SKM-1 treated with dmso at 0.1 percent for 144 hours (cell line): ENCODE measurements at regions not wholly inside any gene's neighbourhood (a gene's known extent, or its start where the extent isn't known, plus 50 kb on each side); places are given as distances from the start of the nearest gene placed in this dataset.

Source experiments
- DNase-seq: peaks from one replicate; lab custom pipeline; 2025; ENCODE audit not compliant: unreplicated experiment; lab: John Stamatoyannopoulos, UW

DNA sequence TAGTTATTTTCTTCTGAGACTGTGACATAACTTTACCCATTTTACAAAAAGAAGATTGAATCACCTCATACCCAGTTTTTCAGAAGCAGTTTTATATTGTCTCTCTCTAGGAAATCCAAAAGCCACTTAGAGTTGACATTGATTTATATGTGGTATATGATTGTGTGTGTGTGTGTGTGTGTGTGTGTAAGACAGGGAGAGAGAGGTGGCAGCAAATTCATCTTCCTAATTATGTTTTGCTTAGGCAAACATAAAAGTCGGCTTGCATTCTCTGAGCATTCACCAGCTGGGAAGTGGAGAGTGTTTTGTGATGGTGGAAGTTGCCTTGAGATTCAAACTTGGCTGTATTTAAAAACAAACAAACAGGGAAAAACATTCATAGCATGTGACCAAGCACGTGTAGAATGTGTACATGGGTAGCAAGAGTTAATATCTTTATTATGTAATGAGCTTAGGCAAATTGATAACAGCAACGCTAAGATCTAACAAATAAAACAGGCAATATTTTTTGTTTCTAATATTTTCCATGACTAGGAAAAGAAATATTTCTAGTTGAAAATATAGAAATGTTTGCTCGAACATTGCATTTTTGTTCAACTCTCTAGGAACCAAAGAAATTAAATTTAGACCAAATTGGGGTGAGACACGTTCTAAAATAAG, 64.4 kb upstream of the IGF1R start:
- DNase-seq: no peak

DNA sequence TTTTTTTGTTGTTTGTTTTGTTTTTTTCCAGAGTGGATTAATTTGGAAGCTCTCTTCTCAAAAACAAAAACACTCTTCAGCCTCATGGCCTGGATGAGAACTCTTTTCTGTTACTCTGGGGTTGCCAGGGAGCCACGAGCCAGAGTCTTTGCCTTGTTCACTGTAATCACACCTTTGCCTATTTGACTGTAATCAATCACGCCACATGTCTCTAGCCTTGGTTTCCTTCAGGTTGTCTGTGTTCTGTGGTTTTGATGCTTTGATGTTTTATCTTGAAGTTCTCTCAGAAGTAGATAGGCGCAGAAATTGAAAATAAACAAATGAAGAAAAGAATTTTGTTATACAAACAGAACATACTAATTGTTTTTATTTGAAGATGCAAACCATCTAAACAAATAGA, 62.3 kb upstream of the IGF1R start:
- no peak for DNase-seq

DNA sequence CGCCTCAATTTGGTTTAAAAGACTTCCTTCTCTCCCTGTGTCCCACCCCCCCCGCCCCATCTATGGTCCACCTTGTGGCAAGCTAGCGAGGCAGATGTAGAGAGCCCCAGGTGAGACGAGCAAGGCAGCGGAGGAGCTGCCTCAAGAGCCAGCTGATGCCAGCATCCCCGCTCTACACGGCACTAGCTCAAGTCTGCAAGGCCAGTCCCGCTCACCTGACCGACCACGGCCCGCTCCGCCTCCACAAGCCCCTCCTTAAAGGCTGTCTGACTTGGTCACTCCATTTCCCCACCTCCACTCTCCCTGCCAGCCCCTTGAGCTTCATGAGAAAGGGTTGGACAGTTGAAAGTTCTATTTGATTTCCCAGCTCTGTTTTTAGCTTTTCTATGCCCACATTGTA, 56.2 kb upstream of the IGF1R start:
- no peak for DNase-seq

DNA sequence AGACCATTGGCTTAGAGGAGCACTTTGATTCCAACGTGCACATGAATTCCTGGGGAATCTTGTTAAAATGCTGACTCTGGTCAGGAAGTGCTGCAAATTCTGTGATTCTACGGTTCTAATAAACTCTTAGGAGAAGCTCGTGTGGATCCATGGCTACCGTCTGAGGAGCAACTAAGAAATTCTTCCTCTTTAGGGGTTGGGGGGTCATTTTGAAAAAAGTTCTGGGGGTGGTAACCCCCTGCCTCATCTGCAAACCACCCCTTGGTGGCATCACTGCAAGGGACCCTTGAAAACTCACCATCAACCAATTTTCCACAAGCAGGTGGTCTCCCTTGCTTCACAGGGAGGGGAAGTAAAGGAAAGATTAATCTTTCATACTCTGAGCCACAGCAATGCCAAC, 52.2 kb upstream of the IGF1R start:
- no peak for DNase-seq

DNA sequence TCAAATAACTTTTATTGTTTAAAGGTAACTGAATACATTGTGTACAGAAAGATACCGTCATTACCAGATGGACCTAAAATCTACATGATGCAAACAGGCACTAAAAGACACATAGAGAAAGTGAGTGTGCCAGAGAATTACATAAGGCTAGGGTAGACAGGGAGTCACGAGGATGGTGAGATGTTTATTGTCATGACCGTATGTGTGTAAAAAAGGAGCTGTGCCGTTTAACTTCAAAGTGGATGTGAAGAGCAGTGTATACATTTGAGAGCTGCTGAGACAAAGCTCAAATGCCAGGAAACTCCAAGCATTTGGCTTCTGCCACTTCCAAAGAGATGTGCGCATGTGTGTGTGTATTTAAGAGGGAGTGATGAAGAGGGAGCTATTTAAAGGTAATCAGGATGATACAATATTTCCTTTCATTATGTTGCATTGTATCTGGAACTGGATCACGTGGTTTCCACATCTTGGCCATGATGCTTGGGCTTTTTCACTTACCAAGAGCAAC, 51.4 kb upstream of the IGF1R start:
- DNase-seq: no peak

DNA sequence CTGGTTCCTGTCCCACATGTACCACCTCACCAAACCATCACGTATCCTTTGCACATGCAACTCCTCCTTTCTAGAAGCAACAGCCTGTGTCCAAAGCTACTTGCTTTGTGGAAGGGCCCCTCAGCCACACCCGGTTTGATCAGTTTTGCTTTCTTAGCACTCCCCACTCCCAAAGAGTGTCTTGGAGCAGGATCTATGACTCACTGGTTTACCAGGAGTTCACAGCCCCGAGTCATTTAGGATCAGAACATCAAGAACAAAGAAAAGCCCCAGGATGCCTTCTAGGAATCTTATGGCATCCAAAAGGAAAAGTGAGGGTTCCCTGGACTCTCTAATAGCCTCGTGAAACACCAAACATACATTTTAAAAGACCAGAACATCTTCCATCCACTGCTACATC, 50.7 kb upstream of the IGF1R start:
- DNase-seq: no peak
